Thyroid gland (tissue), 4 donors: ENCODE measurements at regions not wholly inside any gene's neighbourhood (a gene's known extent, or its start where the extent isn't known, plus 50 kb on each side); places are given as distances from the start of the nearest gene placed in this dataset.

ENCODE experiments used
- CTCF ChIP-seq, 6 experiments: fragments of 200-600 bp in 3 of 6; fragments of 450-650 bp in 3 of 6; sonication (generic) in 3 of 6; IDR thresholded peaks; one replicate each; pipeline ENCODE4 v1.5.1; 2016 to 2019; ENCODE audit warnings: antibody characterized with exemption in 6 of 6, mild to moderate bottlenecking in 2 of 6, inconsistent platforms in 1 of 6, moderate library complexity in 1 of 6
- POLR2A ChIP-seq, 2 donors: fragments of 450-650 bp; IDR thresholded peaks; one replicate each; pipeline ENCODE4 v1.6.1; 2017; ENCODE audit warnings: antibody characterized with exemption in 2 of 2, mild to moderate bottlenecking in 2 of 2, moderate library complexity in 1 of 2

GRCh38 chr2:153394247-153394646 is 84.3 kb downstream of the RPRM start:
- no peak for TF ChIP-seq CTCF (IDR thresholded peaks at IDR 0.05)
- no peak for TF ChIP-seq POLR2A (IDR thresholded peaks at IDR 0.05)
